K562 (cell line): ENCODE measurements at regions not wholly inside any gene's neighbourhood (a gene's known extent, or its start where the extent isn't known, plus 50 kb on each side); places are given as distances from the start of the nearest gene placed in this dataset.

Source experiments
- ATAC-seq: fragments of 200-7000 bp; cut with Tn5 transposase; 3 replicates; pipeline ENCODE4 v1.9.1; 2020; ENCODE audit warnings: moderate library complexity
- BruUV-seq: library from RNA; stranded (reverse); fragments of 400-500 nt; replicated peaks from 2 replicates; lab custom pipeline; 2021; lab: Mats Ljungman, UMichigan
- CTCF ChIA-PET: fragments of 300-600 bp; formaldehyde crosslinking; extraction: SDS; loops from one replicate; lab custom pipeline; 2021; ENCODE audit warnings: low intra/inter-chr PET ratio; lab: Yijun Ruan, JAX
- POLR2A ChIA-PET: fragments of 300-600, 350-650 bp; sonication (Branson Sonifier 250); formaldehyde crosslinking; extraction: SDS; loops from one replicate; lab custom pipeline; 2021; ENCODE audit warnings: antibody characterized with exemption, inconsistent platforms; lab: Yijun Ruan, JAX
- DNase-seq, 4 experiments: peaks; one replicate each; pipeline versions ENCODE4 v3.0.0 to v3.0.0-alpha.2; 2011 to 2018; ENCODE audit warnings: low spot score in 3 of 4, mixed read lengths in 3 of 4; ENCODE audit errors: extremely low read depth in 1 of 4
- FAIRE-seq: peaks from 2 replicates; lab custom pipeline; 2011; peaks lifted over from hg19 to GRCh38; lab: Jason Lieb, UNC
- H2AFZ ChIP-seq: 2 replicates; pipeline ENCODE4 v1.6.0; 2011; ENCODE audit warnings: low read depth, low read length, control low read depth, inconsistent platforms
- H3K27ac ChIP-seq: fragments of 200-600 bp; 3 replicates; pipeline ENCODE4 v1.8.0; 2011; ENCODE audit warnings: low read depth, mild to moderate bottlenecking, control low read depth, inconsistent platforms, low read length, moderate library complexity, mixed read lengths; ENCODE audit errors: extremely low read depth
- H3K27me3 ChIP-seq, 2 experiments: fragments of 300-600 bp in 1 of 2; 2 replicates in 1 of 2; 3 replicates in 1 of 2; pipeline versions ENCODE4 v1.6.0 to v1.8.0; 2011; ENCODE audit warnings: inconsistent platforms in 2 of 2, low read length in 2 of 2, mild to moderate bottlenecking in 1 of 2, mixed read lengths in 1 of 2, moderate library complexity in 1 of 2; ENCODE audit not compliant: control insufficient read depth in 2 of 2, insufficient read depth in 2 of 2
- H3K36me3 ChIP-seq: fragments of 300-600 bp; 3 replicates; pipeline ENCODE4 v1.8.0; 2011; ENCODE audit warnings: mild to moderate bottlenecking, low read length, inconsistent platforms; ENCODE audit not compliant: control insufficient read depth, insufficient read depth
- H3K4me1 ChIP-seq, 2 experiments: fragments of 200-600 bp in 1 of 2; replicated peaks in 1 of 2; 2 replicates in 1 of 2; 3 replicates in 1 of 2; pipeline versions ENCODE4 v1.5.1 to v1.8.0; 2011; ENCODE audit warnings: inconsistent platforms in 2 of 2, low read length in 2 of 2, mild to moderate bottlenecking in 1 of 2, mixed read lengths in 1 of 2, moderate library complexity in 1 of 2; ENCODE audit not compliant: control insufficient read depth in 2 of 2, insufficient read depth in 2 of 2
- H3K4me2 ChIP-seq: 2 replicates; pipeline ENCODE4 v1.6.1; 2011; ENCODE audit warnings: low read length, control low read depth, inconsistent platforms, mixed read lengths; ENCODE audit not compliant: insufficient read depth
- H3K4me3 ChIP-seq: fragments of 200-600 bp; sonication (generic), shearing (Covaris generic); 2 replicates; pipeline ENCODE4 v1.5.1; 2016; ENCODE audit warnings: control low read depth, inconsistent platforms
- H3K79me2 ChIP-seq: fragments of 200-600 bp; 3 replicates; pipeline ENCODE4 v1.8.0; 2011; ENCODE audit warnings: low read length, inconsistent platforms; ENCODE audit not compliant: control insufficient read depth, insufficient read depth
- H3K9ac ChIP-seq, 2 experiments: 2 replicates each; pipeline versions ENCODE4 v1.6.0 to v1.6.1; 2011; ENCODE audit warnings: low read depth in 2 of 2, low read length in 2 of 2, control low read depth in 1 of 2, inconsistent platforms in 1 of 2, mild to moderate bottlenecking in 1 of 2, mixed read lengths in 1 of 2; ENCODE audit not compliant: insufficient read depth in 1 of 2
- H3K9me1 ChIP-seq: one replicate; pipeline ENCODE4 v1.6.0; 2011; ENCODE audit warnings: inconsistent platforms, mild to moderate bottlenecking, low read length, moderate library complexity; ENCODE audit not compliant: control insufficient read depth, insufficient read depth
- H3K9me3 ChIP-seq: replicated peaks from 2 replicates; pipeline ENCODE4 v1.5.1; 2011; ENCODE audit warnings: low read depth, low read length, inconsistent platforms; ENCODE audit not compliant: control insufficient read depth, insufficient read depth
- H4K20me1 ChIP-seq: replicated peaks from 2 replicates; pipeline ENCODE4 v1.6.1; 2011; ENCODE audit warnings: low read length, inconsistent platforms, mixed read lengths; ENCODE audit not compliant: control insufficient read depth, insufficient read depth
- ATF1 ChIP-seq, 2 experiments: fragments of 450-650 bp in 1 of 2; IDR thresholded peaks; 2 replicates each; pipeline ENCODE4 v1.6.1; 2016; ENCODE audit warnings: missing compliant biosample characterization in 1 of 2, missing genetic modification characterization in 1 of 2
- FOSL1 ChIP-seq: fragments of 200-800 bp; sonication (Bioruptor generic); conservative IDR thresholded peaks from 2 replicates; pipeline ENCODE4 v1.6.1; 2016; ENCODE audit warnings: missing genetic modification characterization, missing compliant biosample characterization
- GABPA ChIP-seq: fragments of 200-800 bp; sonication (Bioruptor generic); conservative IDR thresholded peaks from 2 replicates; pipeline ENCODE4 v1.6.1; 2016; ENCODE audit warnings: low read depth, missing genetic modification characterization, missing compliant biosample characterization
- HDAC6 ChIP-seq: IDR thresholded peaks from 2 replicates; pipeline ENCODE4 v1.6.1; 2012; ENCODE audit warnings: low read depth, mild to moderate bottlenecking, control low read depth, inconsistent platforms, low read length, moderate library complexity
- HLTF ChIP-seq: fragments of 450-650 bp; IDR thresholded peaks from 2 replicates; pipeline ENCODE4 v1.6.1; 2016
- HMG20A ChIP-seq: fragments of 450-650 bp; formaldehyde crosslinking; conservative IDR thresholded peaks from 2 replicates; pipeline ENCODE4 v1.4.0; 2020; ENCODE audit warnings: mild to moderate bottlenecking, mixed read lengths
- JUNB ChIP-seq: fragments of 450-650 bp; formaldehyde crosslinking; conservative IDR thresholded peaks from 2 replicates; pipeline ENCODE4 v1.4.0; 2020; ENCODE audit warnings: mild to moderate bottlenecking
- MAZ ChIP-seq, 2 experiments: fragments of 450-650 bp in 1 of 2; sonication (generic) in 1 of 2; formaldehyde crosslinking; IDR thresholded peaks in 1 of 2; conservative IDR thresholded peaks in 1 of 2; 2 replicates each; pipeline versions ENCODE4 v1.4.0 to v1.5.0; 2020; ENCODE audit warnings: mild to moderate bottlenecking in 1 of 2, missing genetic modification reagents in 1 of 2
- NR2F6 ChIP-seq: fragments of 450-650 bp; formaldehyde crosslinking; IDR thresholded peaks from 2 replicates; pipeline ENCODE4 v1.4.0; 2020; ENCODE audit warnings: mild to moderate bottlenecking
- NR3C1 ChIP-seq: sonication (generic); formaldehyde crosslinking; IDR thresholded peaks from 2 replicates; pipeline ENCODE4 v1.8.1; 2022; ENCODE audit warnings: missing genetic modification reagents
- STAT5A ChIP-seq: IDR thresholded peaks from 2 replicates; pipeline ENCODE4 v1.6.1; 2012; ENCODE audit warnings: low read length, inconsistent platforms, borderline replicate concordance
- TAF15 ChIP-seq: fragments of 200-400 bp; formaldehyde crosslinking; IDR thresholded peaks from 2 replicates; pipeline ENCODE4 v1.6.1; 2017; ENCODE audit warnings: mild to moderate bottlenecking, low read depth, low read length, moderate library complexity
- TBP ChIP-seq: optimal IDR thresholded peaks from 2 replicates; pipeline ENCODE3; 2011; ENCODE audit warnings: low read depth, low read length, improper control_type of control experiment
- ZNF316 ChIP-seq: fragments of 450-650 bp; IDR thresholded peaks from 2 replicates; pipeline ENCODE4 v1.6.1; 2016
- ZNF354B ChIP-seq: fragments of 250-450 bp; sonication (Bioruptor Pico); IDR thresholded peaks from 2 replicates; pipeline ENCODE4 v1.4.0; 2020
- ZNF395 ChIP-seq: fragments of 200-800 bp; sonication (Bioruptor generic); IDR thresholded peaks from 2 replicates; pipeline ENCODE4 v1.6.1; 2017; ENCODE audit warnings: missing genetic modification characterization, missing compliant biosample characterization
- WGBS: fragments of 100-300 bp; shearing (Covaris generic); methylation state at CpG from one replicate; pipeline ENCODE4 v1.1.6; 2016; ENCODE audit warnings: low coverage, mixed read lengths; ENCODE audit not compliant: insufficient coverage; ENCODE audit errors: missing lambda C conversion rate; 5-methylcytosine and 5-hydroxymethylcytosine counted together
- in situ Hi-C: fragments of 300-500 bp; cut with MboI; formaldehyde crosslinking; loops from 4 replicates; pipeline ENCODE4 v1.15.0; 2018; ENCODE audit warnings: inconsistent platforms, mixed read lengths
- intact Hi-C: fragments of 100-400 bp; cut with micrococcal nuclease; formaldehyde crosslinking; loops from 2 replicates; pipeline ENCODE4 v1.14.2; 2022
- TF ChIP-seq, protein P1 (sequence below): fragments of 250-450 bp; sonication (Bioruptor Pico); IDR thresholded peaks from 2 replicates; pipeline ENCODE4 v1.8.0; 2021; ENCODE audit warnings: mild to moderate bottlenecking, moderate library complexity
- TF ChIP-seq, protein P2 (sequence below): fragments of 250-450 bp; sonication (Bioruptor Pico); IDR thresholded peaks from 2 replicates; pipeline ENCODE4 v1.8.0; 2021; ENCODE audit warnings: borderline replicate concordance, mild to moderate bottlenecking, moderate library complexity; ENCODE audit not compliant: poor library complexity, severe bottlenecking
- TF ChIP-seq, protein P3 (sequence below): fragments of 450-650 bp; IDR thresholded peaks from 2 replicates; pipeline ENCODE4 v1.6.1; 2014; ENCODE audit warnings: low read depth, mild to moderate bottlenecking, moderate library complexity, borderline replicate concordance

- no peak for TF ChIP-seq HDAC6
- TF ChIP-seq NR3C1 (CRISPR knock-in tag) = no peak
Observed at GRCh38 chr3:105214590-105214989, 152.1 kb upstream of the ALCAM start (continued).

DNA sequence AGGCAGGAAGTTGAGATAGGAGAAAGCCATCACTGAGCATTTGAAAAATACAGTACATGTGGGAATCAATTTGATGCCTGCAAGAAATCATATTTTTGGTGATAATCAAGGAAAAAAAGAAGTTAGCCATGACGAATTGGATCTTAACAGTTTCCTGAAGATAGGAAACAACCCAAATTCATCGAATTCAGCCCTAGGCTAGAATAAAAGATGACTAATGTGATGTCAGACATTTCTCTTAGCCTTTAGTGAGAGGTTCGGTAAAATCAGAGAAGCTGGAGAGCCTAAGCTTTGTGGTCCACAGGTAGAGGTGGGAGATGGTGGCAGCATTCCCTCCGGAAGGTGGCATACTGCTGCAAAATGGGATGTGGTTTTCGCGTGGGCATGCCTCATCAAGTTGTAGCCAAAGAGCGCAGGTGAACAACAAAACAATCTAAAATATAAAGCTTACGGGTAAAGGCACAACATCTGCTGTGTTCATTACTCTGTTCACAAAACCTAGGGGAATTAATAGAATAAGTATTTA is 144.1 kb upstream of the ALCAM start:
- no peak overlapping the region for H2AFZ ChIP-seq
- FAIRE-seq (no peak), DNase-seq (no peak), ATAC-seq (no peak)
- H3K4me2 ChIP-seq = no peak overlapping the region
- POLR2A ChIA-PET = no interaction called here
- H3K9ac ChIP-seq = no peak overlapping the region
- CTCF ChIA-PET = no interaction called here
- H3K4me3 ChIP-seq = no peak overlapping the region
- intact Hi-C loops (no loop called here), in situ Hi-C loops (no loop called here)
- no peak for TF ChIP-seq JUNB (CRISPR knock-in tag)
- TF ChIP-seq FOSL1 (tag) = no peak
- TF ChIP-seq TAF15 = no peak
- TF ChIP-seq NR2F6 (CRISPR knock-in tag) = no peak
- no peak for TF ChIP-seq HLTF
- TF ChIP-seq MAZ (CRISPR knock-in tag; conservative IDR thresholded peaks at IDR 0.05 in 1 of 2, IDR thresholded peaks at IDR 0.05 in 1 of 2) = no peak
- TF ChIP-seq ATF1 (CRISPR knock-in tag; IDR thresholded peaks at IDR 0.05) = no peak
- TF ChIP-seq ATF1 (tag; IDR thresholded peaks at IDR 0.05) = no peak
- no peak for TF ChIP-seq ZNF316
- no peak for TF ChIP-seq HMG20A (CRISPR knock-in tag)
- TF ChIP-seq, protein P1, sequence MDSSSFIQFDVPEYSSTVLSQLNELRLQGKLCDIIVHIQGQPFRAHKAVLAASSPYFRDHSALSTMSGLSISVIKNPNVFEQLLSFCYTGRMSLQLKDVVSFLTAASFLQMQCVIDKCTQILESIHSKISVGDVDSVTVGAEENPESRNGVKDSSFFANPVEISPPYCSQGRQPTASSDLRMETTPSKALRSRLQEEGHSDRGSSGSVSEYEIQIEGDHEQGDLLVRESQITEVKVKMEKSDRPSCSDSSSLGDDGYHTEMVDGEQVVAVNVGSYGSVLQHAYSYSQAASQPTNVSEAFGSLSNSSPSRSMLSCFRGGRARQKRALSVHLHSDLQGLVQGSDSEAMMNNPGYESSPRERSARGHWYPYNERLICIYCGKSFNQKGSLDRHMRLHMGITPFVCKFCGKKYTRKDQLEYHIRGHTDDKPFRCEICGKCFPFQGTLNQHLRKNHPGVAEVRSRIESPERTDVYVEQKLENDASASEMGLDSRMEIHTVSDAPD = no peak
- TF ChIP-seq, protein P2, sequence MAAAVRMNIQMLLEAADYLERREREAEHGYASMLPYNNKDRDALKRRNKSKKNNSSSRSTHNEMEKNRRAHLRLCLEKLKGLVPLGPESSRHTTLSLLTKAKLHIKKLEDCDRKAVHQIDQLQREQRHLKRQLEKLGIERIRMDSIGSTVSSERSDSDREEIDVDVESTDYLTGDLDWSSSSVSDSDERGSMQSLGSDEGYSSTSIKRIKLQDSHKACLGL (CRISPR knock-in tag) = no peak
- no peak for TF ChIP-seq STAT5A
- TF ChIP-seq TBP = no peak
- TF ChIP-seq, protein P3, sequence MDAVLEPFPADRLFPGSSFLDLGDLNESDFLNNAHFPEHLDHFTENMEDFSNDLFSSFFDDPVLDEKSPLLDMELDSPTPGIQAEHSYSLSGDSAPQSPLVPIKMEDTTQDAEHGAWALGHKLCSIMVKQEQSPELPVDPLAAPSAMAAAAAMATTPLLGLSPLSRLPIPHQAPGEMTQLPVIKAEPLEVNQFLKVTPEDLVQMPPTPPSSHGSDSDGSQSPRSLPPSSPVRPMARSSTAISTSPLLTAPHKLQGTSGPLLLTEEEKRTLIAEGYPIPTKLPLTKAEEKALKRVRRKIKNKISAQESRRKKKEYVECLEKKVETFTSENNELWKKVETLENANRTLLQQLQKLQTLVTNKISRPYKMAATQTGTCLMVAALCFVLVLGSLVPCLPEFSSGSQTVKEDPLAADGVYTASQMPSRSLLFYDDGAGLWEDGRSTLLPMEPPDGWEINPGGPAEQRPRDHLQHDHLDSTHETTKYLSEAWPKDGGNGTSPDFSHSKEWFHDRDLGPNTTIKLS = no peak
- no peak for TF ChIP-seq ZNF354B
- no peak for TF ChIP-seq ZNF395 (CRISPR knock-in tag)
- no peak for TF ChIP-seq GABPA (tag)
- BruUV-seq = no TSS peak
- no peak overlapping the region for H3K27ac ChIP-seq
- H3K9me1 ChIP-seq = no peaks in the 10 kb centered on the region
- H3K79me2 ChIP-seq = no peaks in the 10 kb centered on the region
- H3K27me3 ChIP-seq = no peaks in the 10 kb centered on the region
- WGBS = 0% methylated on average over 8 of the region's 8 CpGs
- H4K20me1 ChIP-seq = no peaks in the 10 kb centered on the region
- no peaks in the 10 kb centered on the region for H3K36me3 ChIP-seq
- H3K4me1 ChIP-seq = no peaks in the 10 kb centered on the region
- H3K9me3 ChIP-seq = no peaks in the 10 kb centered on the region
